HepG2 (cell line): ENCODE measurements at regions not wholly inside any gene's neighbourhood (a gene's known extent, or its start where the extent isn't known, plus 50 kb on each side); places are given as distances from the start of the nearest gene placed in this dataset.

Experiments
- ATAC-seq: fragments of 200-7000 bp; cut with Tn5 transposase; 3 replicates; pipeline ENCODE4 v1.9.1; 2020; ENCODE audit warnings: mild to moderate bottlenecking, moderate library complexity
- BruUV-seq: library from RNA; stranded (reverse); fragments of 400-500 nt; replicated peaks from 2 replicates; lab custom pipeline; 2021; lab: Mats Ljungman, UMichigan
- CTCF ChIA-PET: fragments of 300-600 bp; formaldehyde crosslinking; extraction: SDS; loops from one replicate; lab custom pipeline; 2021; ENCODE audit warnings: low total read pairs, inconsistent platforms, low intra/inter-chr PET ratio; lab: Yijun Ruan, JAX
- POLR2A ChIA-PET: fragments of 350-600 bp; sonication (Branson Sonifier 250); formaldehyde crosslinking; loops from one replicate; lab custom pipeline; 2020; ENCODE audit warnings: antibody characterized with exemption, inconsistent platforms; lab: Yijun Ruan, JAX
- DNase-seq: peaks from one replicate; pipeline ENCODE4 v3.0.0-alpha.2; 2015; ENCODE audit warnings: low spot score
- FAIRE-seq: peaks from 3 replicates; lab custom pipeline; 2011; peaks lifted over from hg19 to GRCh38; lab: Jason Lieb, UNC
- H2AFZ ChIP-seq: one replicate; pipeline ENCODE4 v1.6.1; 2011; ENCODE audit warnings: low read length, inconsistent platforms
- H3K27ac ChIP-seq: fragments of 300-600 bp; 3 replicates; pipeline ENCODE4 v1.8.0; 2011; ENCODE audit warnings: mixed run types, mild to moderate bottlenecking, mixed read lengths, low read length, inconsistent platforms; ENCODE audit not compliant: insufficient read depth; ENCODE audit errors: extremely low read length
- H3K27me3 ChIP-seq, 2 experiments: fragments of 200-600 bp in 1 of 2; 2 replicates in 1 of 2; 3 replicates in 1 of 2; pipeline versions ENCODE4 v1.6.0 to v1.8.0; 2011; ENCODE audit warnings: low read length in 2 of 2, mild to moderate bottlenecking in 2 of 2, moderate library complexity in 2 of 2, inconsistent platforms in 1 of 2; ENCODE audit not compliant: insufficient read depth in 2 of 2, control insufficient read depth in 1 of 2
- H3K36me3 ChIP-seq, 2 experiments: fragments of 200-600 bp in 1 of 2; replicated peaks in 1 of 2; 2 replicates in 1 of 2; 3 replicates in 1 of 2; pipeline versions ENCODE4 v1.5.1 to v1.8.0; 2011; ENCODE audit warnings: low read length in 2 of 2, inconsistent platforms in 1 of 2; ENCODE audit not compliant: insufficient read depth in 2 of 2, control insufficient read depth in 1 of 2
- H3K4me1 ChIP-seq: 2 replicates; pipeline ENCODE4 v1.5.1; 2012; ENCODE audit warnings: low read length, inconsistent platforms; ENCODE audit not compliant: insufficient read depth
- H3K4me2 ChIP-seq: 2 replicates; pipeline ENCODE4 v1.6.0; 2011; ENCODE audit warnings: low read depth, low read length, inconsistent platforms
- H3K4me3 ChIP-seq, 3 experiments: fragments of 200-600 bp in 1 of 3; sonication (generic), shearing (Covaris generic) in 1 of 3; replicated peaks in 1 of 3; 2 replicates each; pipeline ENCODE4 v1.5.1; 2011 to 2016; ENCODE audit warnings: low read length in 3 of 3, inconsistent platforms in 2 of 3, low read depth in 2 of 3, mild to moderate bottlenecking in 2 of 3, control low read depth in 1 of 3, mixed read lengths in 1 of 3; ENCODE audit not compliant: insufficient read depth in 1 of 3
- H3K79me2 ChIP-seq: one replicate; pipeline ENCODE4 v1.6.1; 2011; ENCODE audit warnings: low read length, inconsistent platforms; ENCODE audit not compliant: insufficient read depth
- H3K9ac ChIP-seq: 2 replicates; pipeline ENCODE4 v1.6.0; 2011; ENCODE audit warnings: mild to moderate bottlenecking, low read depth, low read length, inconsistent platforms; ENCODE audit not compliant: insufficient read depth
- H3K9me3 ChIP-seq: 2 replicates; pipeline ENCODE4 v1.5.1; 2012; ENCODE audit warnings: mild to moderate bottlenecking, low read length
- H4K20me1 ChIP-seq: 2 replicates; pipeline ENCODE4 v1.6.0; 2011; ENCODE audit warnings: inconsistent platforms, mild to moderate bottlenecking, low read length, moderate library complexity; ENCODE audit not compliant: insufficient read depth
- CREB3 ChIP-seq: sonication (generic); formaldehyde crosslinking; IDR thresholded peaks from 2 replicates; pipeline ENCODE4 v1.5.0; 2020; ENCODE audit warnings: missing genetic modification reagents
- HOMEZ ChIP-seq: IDR thresholded peaks from 2 replicates; pipeline ENCODE4 v1.6.1; 2016; ENCODE audit warnings: low read depth
- MYPOP ChIP-seq: sonication (generic); formaldehyde crosslinking; IDR thresholded peaks from 2 replicates; pipeline ENCODE4 v1.8.1; 2023; ENCODE audit warnings: mild to moderate bottlenecking, moderate library complexity, missing genetic modification reagents
- SMAD1 ChIP-seq: sonication (generic); formaldehyde crosslinking; IDR thresholded peaks from 2 replicates; pipeline ENCODE4 v1.4.0; 2020; ENCODE audit warnings: missing genetic modification reagents, low read depth, mild to moderate bottlenecking, borderline replicate concordance
- TRAFD1 ChIP-seq: sonication (generic); formaldehyde crosslinking; IDR thresholded peaks from 2 replicates; pipeline ENCODE4 v1.5.1; 2020; ENCODE audit warnings: missing genetic modification reagents, mild to moderate bottlenecking, borderline replicate concordance
- ZNF20 ChIP-seq: sonication (generic); formaldehyde crosslinking; IDR thresholded peaks from 2 replicates; pipeline ENCODE4 v1.4.0; 2020; ENCODE audit warnings: mild to moderate bottlenecking, moderate library complexity, missing genetic modification reagents
- in situ Hi-C: cut with HindIII; loops from 2 replicates; pipeline ENCODE4 v1.10.0; 2017; ENCODE audit warnings: low pct_unique_long_range_greater_than_20kb; ENCODE audit not compliant: extremely low pct_ligation_motif_present
- intact Hi-C: fragments of 100-400 bp; cut with micrococcal nuclease; formaldehyde crosslinking; loops from one replicate; pipeline ENCODE4 v1.10.0; 2022; ENCODE audit not compliant: unreplicated experiment

GRCh38 chr12:59941461-59941860 lies 345.6 kb downstream of the SLC16A7 start:
- Histone ChIP-seq H2AFZ (no peak overlapping the region), H3K36me3 (no peaks in the 10 kb centered on the region), H4K20me1 (no peaks in the 10 kb centered on the region), H3K9me3 (peaks cover 34% of the 10 kb centered on the region), H3K27me3 (no peaks in the 10 kb centered on the region), H3K4me1 (no peaks in the 10 kb centered on the region), H3K4me3 (no peak overlapping the region), H3K79me2 (no peaks in the 10 kb centered on the region), H3K27ac (no peak overlapping the region), H3K4me2 (no peak overlapping the region), H3K9ac (no peak overlapping the region)
- ATAC-seq (no peak), DNase-seq (no peak), FAIRE-seq (no peak)
- CTCF ChIA-PET: no interaction called here
- in situ Hi-C loops (no loop called here), intact Hi-C loops (no loop called here)
- no TSS peak for BruUV-seq
- no peak for TF ChIP-seq HOMEZ (CRISPR knock-in tag)
- no peak for TF ChIP-seq MYPOP (CRISPR knock-in tag)
- TF ChIP-seq SMAD1 (CRISPR knock-in tag): no peak
- no peak for TF ChIP-seq CREB3 (CRISPR knock-in tag)
- no peak for TF ChIP-seq TRAFD1 (CRISPR knock-in tag)
- TF ChIP-seq ZNF20 (CRISPR knock-in tag): no peak
- POLR2A ChIA-PET: no interaction called here
